RKO (cell line): ENCODE measurements at regions not wholly inside any gene's neighbourhood (a gene's known extent, or its start where the extent isn't known, plus 50 kb on each side); places are given as distances from the start of the nearest gene placed in this dataset.
"Not testable (repeated sequence)": the region's sequence is repeated elsewhere in the genome, so short reads cannot be mapped to it uniquely, and the experiment has no call there.

Experiments
- DNase-seq: peaks from one replicate; pipeline ENCODE4 v3.0.0-alpha.2; 2016; ENCODE audit warnings: low spot score

DNA sequence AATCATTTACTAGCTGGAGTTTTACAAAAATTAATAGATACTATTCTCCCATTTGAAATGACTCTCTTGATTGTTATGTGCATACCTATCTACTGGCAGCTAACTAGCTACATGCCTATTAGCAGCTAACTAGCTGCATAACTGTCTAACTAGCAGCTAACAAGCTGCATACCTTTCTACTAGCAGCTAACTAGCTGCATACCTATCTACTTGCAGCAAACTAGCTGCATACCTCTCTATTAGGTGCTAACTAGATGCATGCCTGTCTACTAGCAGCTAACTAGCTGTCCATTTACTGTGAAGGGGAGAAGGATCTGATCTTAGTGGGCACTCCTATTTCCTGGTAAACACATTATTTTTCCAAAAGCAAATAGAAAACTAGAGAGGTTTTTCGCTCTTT is 439.4 kb upstream of the PFKP start:
- DNase-seq = no peak

DNA sequence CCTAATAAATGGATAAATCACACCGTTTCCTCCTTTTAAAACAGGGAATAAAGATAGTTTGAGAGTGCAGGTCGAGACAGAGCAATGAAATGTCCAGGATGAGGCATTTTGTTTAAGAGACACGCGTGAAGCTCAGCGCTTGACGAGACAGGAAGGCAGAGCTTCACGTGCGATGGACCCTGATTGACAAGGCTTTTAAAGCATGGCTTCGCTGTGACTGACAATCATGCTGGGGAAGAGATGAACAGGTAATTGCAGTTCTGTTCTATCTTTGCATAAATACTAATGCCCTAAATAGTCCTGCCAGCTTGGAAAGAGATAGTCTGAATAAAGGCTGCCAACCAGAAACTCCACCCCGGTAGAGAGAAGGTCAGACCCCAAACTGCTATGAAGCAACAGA is 442.3 kb upstream of the PFKP start:
- DNase-seq = no peak

DNA sequence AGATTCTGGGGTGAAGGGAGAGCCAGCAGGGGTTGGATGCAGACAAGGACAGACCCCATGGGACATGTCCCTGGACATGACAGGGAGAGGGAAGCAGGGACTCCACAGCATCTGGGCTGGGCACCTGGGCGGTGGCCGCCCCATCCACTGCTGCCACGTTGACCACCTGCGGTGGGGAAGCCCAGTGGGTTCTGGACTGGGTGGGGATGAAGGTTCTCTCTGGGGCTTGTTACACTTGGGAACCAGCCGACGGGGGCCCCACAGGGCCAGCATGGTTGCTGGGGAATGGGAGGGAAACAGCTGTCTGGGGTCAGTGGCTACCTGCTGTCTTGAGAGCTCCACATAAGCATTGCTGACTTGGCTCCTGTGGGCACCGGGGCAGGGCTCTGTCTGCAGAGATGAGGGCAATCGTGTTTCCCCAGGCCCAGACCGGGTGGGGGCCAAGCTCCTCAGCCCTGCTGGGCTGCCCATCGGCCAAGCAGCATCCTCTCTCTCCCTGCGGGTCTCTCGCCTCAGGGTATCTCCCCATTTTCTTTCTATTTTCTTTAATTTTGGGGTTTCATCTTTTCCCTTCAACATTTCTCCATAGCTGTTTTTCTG is 443.6 kb upstream of the PFKP start:
- DNase-seq = no peak

DNA sequence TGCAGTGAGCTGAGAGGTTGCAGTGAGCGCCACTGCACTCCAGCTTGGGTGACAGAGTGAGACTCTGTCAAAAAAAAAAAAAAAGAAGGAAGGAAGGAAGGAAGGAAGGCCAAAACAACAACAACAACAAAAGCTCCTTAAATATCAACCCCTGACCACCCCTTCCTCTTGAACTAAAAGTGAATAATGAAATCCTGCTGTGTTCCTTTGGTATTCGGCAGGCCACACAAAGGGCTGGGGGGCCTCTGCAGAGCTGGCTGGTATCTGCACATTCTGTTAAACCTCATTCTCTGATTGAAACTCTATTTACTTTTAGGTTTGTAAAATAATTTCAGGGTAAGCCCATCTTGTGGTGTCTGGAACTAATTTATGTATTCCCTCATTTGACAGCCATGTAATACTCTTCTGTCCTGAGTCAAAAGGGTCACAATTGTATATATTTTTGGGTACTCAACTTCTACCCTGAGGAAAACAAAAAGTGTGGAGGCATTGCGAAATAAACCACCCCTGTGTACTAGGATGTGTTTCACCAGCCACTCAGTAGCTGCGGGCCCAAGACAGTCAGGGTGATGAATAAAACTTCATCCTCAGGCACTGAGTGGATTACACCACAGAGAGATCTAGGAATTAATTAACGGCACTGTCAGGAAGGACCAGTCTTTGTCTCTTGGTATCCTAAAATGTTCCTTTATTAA is 446.4 kb upstream of the PFKP start:
- DNase-seq = no peak

DNA sequence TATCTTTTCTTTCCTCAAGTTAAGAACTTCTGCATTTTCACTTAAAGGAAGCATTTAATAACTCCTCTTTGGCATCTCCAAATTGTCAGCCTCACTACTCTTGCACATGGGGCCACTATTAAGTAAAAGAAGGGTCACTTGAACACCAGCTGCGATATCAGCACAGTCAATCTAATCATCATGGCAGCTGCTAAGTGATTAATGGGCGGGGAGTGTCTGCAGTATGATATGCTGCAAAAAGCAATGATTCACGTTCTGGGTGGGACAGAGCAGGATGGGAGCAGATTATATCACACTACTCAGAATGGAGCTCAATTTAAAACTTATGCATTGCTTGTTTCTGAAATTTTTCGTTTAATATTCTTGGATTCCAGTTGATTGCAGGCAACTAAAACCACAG is 447.4 kb upstream of the PFKP start:
- DNase-seq = no peak

DNA sequence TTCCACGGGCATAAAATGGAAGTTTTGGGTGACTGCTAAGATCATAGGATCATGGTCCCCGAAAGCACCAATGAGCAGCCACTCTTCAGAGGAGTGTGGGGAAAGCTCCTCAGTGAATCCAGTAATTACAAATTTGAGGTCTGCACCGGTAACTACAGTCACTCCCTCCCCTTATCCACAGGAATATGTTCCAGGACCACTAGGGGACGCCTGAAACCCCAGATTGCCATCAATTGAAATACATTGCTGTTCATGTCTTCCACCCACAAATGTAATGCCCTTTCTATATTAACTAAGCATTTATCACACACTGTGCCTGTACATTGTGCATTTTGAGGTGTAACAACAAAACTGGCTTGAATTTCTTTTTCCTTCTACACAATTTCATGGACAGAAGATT is 447.9 kb upstream of the PFKP start:
- peak; percentile 66 for DNase-seq

DNA sequence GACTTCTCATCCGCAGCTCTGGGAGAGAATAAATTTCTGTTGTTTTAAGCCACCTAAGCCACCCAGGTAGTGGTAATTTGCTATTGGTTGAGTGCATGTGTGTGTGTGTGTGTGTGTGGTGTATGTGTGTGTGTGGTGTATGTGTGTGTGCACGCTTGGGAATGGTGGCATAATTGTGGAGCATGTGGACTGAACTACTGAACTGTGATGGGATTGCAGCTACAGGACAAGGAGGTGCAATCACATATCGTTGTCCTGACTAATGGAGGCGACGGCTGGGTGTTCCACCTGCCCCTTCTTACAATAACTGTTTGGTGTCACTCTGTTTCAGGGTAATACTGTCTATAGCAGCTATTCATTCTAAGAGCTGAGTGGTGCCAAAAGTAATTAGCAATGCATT is 448.7 kb upstream of the PFKP start:
- no peak for DNase-seq

DNA sequence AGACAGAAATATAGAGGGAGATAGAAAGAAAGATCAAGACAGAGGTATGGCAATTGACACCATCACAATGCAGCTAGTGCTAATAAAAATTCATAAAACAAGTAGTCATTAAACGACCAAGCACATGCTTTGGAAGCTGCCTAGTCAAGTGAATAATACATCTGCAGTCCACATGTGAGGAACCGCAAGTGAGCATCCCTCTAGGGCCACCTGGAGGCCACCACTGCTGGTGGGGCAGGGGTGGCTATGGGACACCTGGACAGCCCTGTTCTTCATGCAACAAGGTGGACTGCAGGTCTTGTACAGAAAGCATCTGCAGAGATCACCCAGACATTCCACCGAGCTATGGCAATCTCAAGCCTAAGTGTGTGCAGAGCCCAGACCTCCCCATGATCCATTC is 451.1 kb upstream of the PFKP start:
- DNase-seq = no peak

DNA sequence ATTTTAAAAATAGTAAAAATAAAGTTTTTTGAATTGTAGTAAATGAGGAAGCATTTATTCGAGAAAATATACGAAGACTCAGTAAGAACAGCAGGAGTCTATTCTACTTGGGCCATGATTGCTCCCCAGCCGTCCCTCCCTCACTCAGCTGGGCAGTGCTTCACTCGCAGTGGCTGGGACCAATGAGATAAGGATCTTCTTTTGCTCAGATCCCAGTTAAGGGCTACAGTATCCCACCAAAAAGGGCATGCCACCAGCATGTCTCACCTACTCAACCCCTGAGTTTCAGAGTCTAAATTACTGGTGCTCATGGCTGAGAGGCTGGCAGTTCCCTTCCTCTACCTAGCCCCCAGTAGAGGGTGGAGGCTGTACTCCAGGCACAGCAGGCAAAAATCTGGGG is 455.7 kb upstream of the PFKP start:
- no peak for DNase-seq

DNA sequence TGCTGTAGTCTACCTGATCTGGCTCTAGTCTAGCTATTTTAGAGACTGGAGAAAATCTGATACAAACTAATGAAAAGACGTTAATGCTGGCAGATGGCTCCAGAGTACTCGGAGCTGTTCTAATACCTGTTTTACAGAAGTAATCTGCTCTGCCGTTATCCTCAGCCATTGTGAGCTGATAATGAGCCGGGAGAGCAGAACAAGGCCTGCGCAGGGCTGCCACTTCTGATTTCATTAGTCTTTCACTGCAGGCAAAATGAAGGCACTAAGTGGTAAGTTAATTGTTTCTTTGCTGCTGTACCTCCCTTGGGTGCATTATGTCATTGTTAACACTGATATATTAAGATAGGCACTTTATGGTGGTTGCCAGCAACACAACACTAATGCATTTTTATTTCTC is 456.4 kb upstream of the PFKP start:
- DNase-seq = no peak

DNA sequence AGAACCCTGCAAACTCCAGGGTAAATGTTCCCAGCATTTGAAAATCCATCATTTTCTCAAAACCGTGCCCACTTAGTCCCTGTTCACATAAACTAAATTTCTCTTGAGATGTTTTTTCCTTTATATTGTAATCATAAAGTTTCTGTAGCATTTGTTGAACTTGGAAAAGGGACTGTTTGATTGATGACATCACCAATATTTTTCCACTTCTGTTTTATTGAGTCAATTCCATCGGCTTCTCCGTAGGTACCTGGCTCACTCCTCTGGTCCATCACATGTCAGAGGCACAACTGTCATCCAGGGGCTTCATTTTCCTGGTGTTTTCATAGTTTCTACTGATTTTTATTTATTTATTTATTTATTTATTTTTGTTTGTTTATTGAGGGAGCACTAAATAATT is 462.5 kb upstream of the PFKP start:
- DNase-seq = no peak

DNA sequence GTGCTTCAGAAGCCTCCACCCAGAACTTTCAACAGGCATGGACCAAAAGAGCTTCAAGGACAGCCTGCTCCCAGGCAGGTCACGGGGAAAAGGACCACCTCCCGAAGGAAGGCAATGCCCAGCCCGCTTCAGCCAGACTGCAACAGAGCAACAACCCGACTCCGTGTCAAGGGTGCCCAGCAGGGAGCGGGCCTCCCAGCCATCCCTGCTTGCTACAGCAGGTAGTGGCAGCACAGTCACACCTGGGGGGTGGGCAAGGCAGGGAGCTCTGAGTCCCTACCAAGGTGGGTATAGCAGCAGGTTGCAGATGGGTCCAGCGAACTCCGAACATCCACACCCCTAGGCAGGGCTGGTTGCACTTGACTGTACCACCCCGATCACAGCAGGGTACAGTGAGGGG is 467.8 kb upstream of the PFKP start:
- no peak for DNase-seq

DNA sequence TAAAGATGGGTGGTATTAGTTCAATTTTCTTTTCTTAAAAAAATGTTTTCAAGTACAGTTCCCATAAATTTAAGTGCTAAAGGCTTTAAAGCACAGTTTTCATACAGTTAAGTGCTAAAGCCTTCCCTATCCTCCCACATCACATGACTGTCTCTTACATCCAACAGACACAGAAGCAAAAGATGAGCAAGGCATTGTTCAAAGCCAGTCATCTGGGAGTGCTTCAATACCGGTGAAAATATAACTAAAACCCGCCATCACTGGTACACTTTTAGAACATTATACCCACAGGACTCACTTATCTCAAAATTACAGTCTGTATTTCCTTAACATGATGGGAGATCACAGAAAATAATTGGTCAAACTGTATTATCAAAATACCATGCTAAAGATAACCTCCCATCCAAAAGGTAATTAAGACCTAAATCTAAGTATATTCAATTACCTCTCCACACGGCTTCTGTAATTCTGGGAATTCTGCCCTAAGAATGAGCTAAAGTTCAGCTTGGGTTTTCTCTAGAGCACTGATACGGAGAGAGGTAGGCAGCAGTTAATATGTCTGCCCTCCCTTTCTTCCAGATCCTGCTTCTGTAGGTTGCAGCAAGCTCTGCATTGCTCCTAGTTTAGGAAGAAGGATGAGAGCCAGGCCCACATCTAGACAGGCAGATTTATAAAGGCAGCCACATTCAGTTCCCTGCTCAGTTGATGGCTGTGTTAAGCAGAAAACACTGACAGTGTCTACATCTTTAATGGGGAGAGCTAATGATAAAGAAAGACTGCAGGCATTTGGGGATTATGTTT is 474.8 kb upstream of the PFKP start:
- DNase-seq = no peak

DNA sequence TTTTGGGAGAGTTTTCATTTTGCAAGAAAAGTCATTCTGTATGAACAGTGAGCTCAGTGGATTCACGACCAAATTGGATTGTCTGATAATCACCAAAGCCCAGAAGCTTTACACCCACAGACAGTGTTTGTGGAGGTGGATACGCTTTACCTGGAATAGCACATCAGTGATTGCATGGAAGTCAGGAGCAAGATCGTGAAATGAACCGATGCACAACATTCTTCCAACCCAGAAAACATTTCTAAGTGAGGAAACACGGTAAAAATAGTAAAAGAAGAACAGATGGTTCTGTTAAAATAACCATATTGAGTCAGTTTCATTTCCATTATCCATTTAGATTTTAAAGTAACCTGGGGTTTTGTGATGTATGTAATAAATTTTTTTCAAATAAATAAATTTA is 478.2 kb upstream of the PFKP start:
- DNase-seq = no peak

DNA sequence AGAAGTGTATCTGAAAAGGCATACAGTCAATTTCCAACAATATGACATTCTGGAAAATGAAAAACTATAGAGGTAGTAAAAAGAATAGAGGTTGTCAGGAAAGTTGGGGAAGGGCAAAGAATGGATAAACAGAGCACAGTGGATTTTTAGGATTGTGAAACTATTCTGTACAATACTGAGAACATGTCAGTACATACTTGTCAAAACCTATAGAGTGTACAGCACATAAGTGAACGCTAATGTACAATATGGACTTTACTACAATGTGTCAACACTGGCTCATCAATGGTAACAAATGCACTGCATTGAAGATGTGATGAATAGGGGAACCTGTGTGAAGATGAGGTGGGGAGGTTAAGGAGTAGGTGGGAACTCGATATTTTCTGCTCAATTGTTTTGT is 483.0 kb upstream of the PFKP start:
- no peak for DNase-seq

DNA sequence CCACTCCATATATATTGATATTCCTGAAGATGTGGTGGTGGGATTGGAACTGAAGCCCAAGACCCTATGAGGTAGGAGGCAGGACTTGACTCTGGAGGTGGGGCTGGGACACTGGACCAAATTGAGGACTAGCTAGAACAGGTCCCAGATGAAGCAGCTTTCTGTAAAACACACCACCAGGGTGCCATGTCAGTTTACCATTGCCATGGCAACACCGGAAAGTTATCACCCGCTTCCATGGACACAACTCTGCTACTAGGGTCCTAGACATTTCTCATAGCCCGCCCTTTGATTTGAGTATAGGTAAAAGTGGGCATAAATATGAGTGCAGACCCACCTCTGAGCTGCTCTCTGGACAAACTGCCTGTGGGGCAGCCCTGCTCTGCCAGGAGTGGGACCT is 490.5 kb upstream of the PFKP start:
- no peak for DNase-seq

DNA sequence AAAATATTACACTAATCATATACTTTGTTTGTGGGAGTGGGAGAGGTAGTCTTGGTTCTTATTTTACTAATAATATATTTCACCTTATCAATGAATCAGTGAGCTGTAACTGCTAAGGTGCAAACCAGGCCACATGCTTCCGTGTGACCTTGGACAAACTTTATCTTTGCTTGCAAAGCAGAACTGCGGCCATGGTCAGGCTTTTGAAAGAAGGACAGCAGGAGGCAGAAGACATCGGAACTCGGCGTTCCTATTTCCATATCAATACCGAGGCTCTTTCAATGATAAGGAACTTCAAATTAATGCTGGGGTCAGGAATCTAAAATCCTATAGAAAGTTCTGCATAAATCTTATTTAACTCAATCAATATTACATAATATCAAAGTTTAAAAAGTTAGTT is 491.9 kb upstream of the PFKP start:
- no peak for DNase-seq

DNA sequence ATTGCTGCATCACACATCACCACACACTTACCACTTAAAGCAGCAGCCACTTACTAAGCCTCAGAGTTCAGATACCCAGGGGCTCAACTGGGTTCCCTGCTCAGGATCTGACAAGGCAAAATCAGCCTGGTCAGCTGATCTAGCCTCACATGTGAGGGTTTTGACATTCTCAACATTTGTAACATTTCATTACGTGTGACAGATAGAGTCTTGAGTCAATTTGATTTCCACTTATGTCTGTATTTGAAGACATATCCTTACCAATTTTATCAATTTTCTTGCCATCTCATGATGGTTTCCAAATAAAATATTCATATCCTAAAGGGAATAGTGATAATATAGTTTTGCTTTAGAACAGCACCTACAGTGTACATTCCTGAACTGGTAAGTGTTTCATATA is 494.7 kb upstream of the PFKP start:
- no peak for DNase-seq

DNA sequence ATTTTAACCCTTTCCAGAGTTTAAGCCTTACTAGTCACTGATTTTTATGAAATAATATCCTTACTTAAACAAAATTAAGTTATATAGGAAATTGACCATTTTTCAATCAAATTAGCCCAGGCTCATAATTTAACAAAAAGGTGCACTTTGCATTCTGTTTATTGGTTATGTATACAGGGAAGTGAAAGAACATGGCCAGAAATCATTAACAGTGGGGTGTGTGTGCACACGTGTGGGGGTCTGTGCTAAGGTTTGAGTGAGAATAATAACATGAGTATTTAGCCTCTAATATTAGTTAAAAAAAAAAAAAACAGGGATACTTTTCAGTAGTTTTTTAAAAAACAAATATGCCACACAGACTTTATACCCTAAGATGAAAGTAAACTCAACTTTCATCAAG is 510.5 kb upstream of the PFKP start:
- DNase-seq = no peak

DNA sequence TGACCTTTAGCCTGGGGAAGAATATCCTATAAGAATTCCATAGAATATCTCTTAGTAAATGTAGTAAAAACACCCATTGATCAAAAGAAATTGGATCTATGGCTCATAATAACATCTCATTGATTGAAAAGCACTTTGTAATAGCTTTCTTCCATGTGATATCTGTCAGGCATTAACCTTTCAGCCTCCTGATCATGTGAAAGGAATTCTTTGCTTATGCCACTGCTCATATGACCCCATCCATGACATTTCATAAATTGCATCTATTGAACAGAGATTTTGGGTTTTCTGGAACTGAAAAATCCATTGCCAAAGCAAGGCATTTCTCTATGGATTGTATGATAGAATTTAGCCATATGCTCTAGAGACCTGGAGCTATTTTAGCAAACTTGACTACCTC is 519.3 kb upstream of the PFKP start:
- no peak for DNase-seq

DNA sequence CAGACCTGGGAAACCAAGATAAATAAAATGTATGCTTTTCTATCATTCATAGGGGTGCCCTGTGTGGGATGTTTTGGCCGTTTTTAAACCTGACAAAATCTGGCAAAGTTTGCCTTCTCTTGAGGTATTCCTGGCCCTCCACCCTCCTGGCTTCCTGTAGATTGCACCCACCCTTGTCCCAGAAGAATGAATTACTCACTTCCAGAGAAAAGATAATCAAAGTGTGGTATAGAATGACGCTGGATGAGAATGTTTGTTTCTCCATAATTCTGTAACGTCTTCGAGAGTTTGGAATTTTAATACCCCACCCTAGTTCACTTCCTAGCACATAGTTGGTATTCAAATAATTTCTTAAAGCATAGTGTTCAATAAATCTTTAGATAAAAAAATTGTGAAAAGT is 519.7 kb upstream of the PFKP start:
- no peak for DNase-seq

DNA sequence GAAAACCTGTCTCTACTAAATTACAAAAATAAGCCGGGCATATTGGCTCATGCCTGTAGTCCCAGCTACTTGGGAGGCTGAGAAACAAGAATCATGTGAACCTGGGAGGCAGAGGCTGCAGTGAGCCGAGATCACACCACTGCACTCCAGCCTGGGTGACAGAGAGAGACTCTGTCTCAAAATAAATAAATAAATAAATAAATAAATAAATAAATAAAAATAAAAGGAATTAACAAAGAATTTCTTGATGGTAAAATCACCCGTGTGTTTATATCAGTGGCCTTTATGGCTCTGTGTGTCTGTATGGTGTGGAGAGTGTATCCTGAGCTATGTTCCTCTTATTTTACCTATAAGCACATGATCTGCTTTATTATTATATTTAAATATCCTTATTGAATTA is 520.5 kb upstream of the PFKP start:
- DNase-seq = not testable (repeated sequence)

DNA sequence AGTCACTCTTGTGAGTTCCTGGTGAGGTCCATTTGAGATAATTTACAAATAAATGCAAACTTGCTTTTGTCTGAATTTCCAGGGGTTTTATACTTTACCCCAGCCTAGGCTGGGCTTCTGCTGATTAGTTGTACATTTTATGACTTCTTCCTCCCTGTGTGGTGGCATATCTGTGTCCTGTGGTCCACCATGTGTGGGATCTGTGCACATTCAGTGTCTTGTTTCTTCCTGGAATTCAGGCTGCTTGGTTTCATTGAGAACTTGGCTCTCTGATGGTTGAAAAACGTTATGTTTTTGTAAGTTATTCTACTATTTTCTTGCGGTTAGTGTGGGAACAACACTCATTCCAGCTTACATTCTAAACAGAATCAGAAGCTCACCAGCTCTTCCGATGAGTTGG is 523.4 kb upstream of the PFKP start:
- no peak for DNase-seq
